ENCODE measurements at regions not wholly inside any gene's neighbourhood (a gene's known extent, or its start where the extent isn't known, plus 50 kb on each side); places are given as distances from the start of the nearest gene placed in this dataset.

GRCh38 chr2:8225798-8226197, 456.1 kb upstream of the ID2 start:
- no peak for TF ChIP-seq REST (IDR thresholded peaks at IDR 0.05; ENCODE audit: low read depth)
- TF ChIP-seq CTCF (IDR thresholded peaks at IDR 0.05 in 2 of 3, conservative IDR thresholded peaks at IDR 0.05 in 1 of 3; ENCODE audit: borderline replicate concordance in 1 of 3, insufficient read depth in 1 of 3, low read depth in 2 of 3, low read length in 2 of 3): no peak
- no peak for TF ChIP-seq MAX (IDR thresholded peaks at IDR 0.05)
- no peak for TF ChIP-seq POLR2A (IDR thresholded peaks at IDR 0.05; ENCODE audit: borderline replicate concordance, extremely low read depth, insufficient read depth, insufficient read length)
- TF ChIP-seq ZFX (IDR thresholded peaks at IDR 0.05): no peak
- TF ChIP-seq EZH2 (IDR thresholded peaks at IDR 0.05): no peak
- TF ChIP-seq ATF3 (IDR thresholded peaks at IDR 0.05): no peak
- no peak for TF ChIP-seq EGR1 (IDR thresholded peaks at IDR 0.05; ENCODE audit: low read depth)
- no peak for TF ChIP-seq POLR2AphosphoS5 (IDR thresholded peaks at IDR 0.05; ENCODE audit: low read depth, low read length)
- no peak for TF ChIP-seq SRF (IDR thresholded peaks at IDR 0.05; ENCODE audit: low read depth)
- no peak for TF ChIP-seq ZNF274 (IDR thresholded peaks at IDR 0.05; ENCODE audit: low read depth, low read length)
- no peak for TF ChIP-seq YY1 (IDR thresholded peaks at IDR 0.05; ENCODE audit: extremely low read depth, insufficient replicate concordance, low read depth, low read length)
